ENCODE measurements at regions not wholly inside any gene's neighbourhood (a gene's known extent, or its start where the extent isn't known, plus 50 kb on each side); places are given as distances from the start of the nearest gene placed in this dataset.

GRCh38 chr22:49255741-49256318 lies 571.8 kb downstream of the BRD1 start:
- no peak for TF ChIP-seq EP300 (IDR thresholded peaks at IDR 0.05)
- TF ChIP-seq POLR2A (IDR thresholded peaks at IDR 0.05): no peak
